ENCODE measurements at regions not wholly inside any gene's neighbourhood (a gene's known extent, or its start where the extent isn't known, plus 50 kb on each side); places are given as distances from the start of the nearest gene placed in this dataset.

- Histone ChIP-seq H3K9ac (ENCODE audit: low read length) (no peak overlapping the region), H3K4me3 (ENCODE audit: low read depth, low read length) (no peak overlapping the region)
Measured at GRCh38 chr16:35170610-35171009, 1711.2 kb downstream of the TP53TG3F start.

GRCh38 chr16:35171106-35171505 lies 1711.7 kb downstream of the TP53TG3F start:
- Histone ChIP-seq H3K36me3 (ENCODE audit: control insufficient read depth, insufficient read depth, low read length) (no peaks in the 10 kb centered on the region), H3K9ac (ENCODE audit: low read length) (no peak overlapping the region), H3K27me3 (ENCODE audit: control insufficient read depth, insufficient read depth, low read length) (no peaks in the 10 kb centered on the region), H3K27ac (ENCODE audit: low read depth, low read length) (no peak overlapping the region), H3K9me3 (ENCODE audit: control insufficient read depth, insufficient read depth, low read depth, low read length) (peaks cover 36% of the 10 kb centered on the region; the same call in 1 of the 2 replicates), H3K4me3 (ENCODE audit: low read depth, low read length) (no peak overlapping the region), H3K4me1 (ENCODE audit: control insufficient read depth, insufficient read depth, low read length) (no peaks in the 10 kb centered on the region)

More at GRCh38 chr16:35170610-35171009, 1711.2 kb downstream of the TP53TG3F start:
- H3K36me3 ChIP-seq (ENCODE audit: control insufficient read depth, insufficient read depth, low read length), result no peaks in the 10 kb centered on the region
- no peaks in the 10 kb centered on the region for H3K27me3 ChIP-seq (ENCODE audit: control insufficient read depth, insufficient read depth, low read length)
- no peaks in the 10 kb centered on the region for H3K4me1 ChIP-seq (ENCODE audit: control insufficient read depth, insufficient read depth, low read length)
- H3K27ac ChIP-seq (ENCODE audit: low read depth, low read length), result no peak overlapping the region
- H3K9me3 ChIP-seq (ENCODE audit: control insufficient read depth, insufficient read depth, low read depth, low read length), result peaks cover 36% of the 10 kb centered on the region; the same call in 1 of the 2 replicates

GRCh38 chr16:35173295-35173694 lies 1713.9 kb downstream of the TP53TG3F start:
- Histone ChIP-seq H3K4me3 (ENCODE audit: low read depth, low read length) (no peak overlapping the region), H3K27me3 (ENCODE audit: control insufficient read depth, insufficient read depth, low read length) (no peaks in the 10 kb centered on the region), H3K9me3 (ENCODE audit: control insufficient read depth, insufficient read depth, low read depth, low read length) (peaks cover 56% of the 10 kb centered on the region; the same call in 1 of the 2 replicates), H3K4me1 (ENCODE audit: control insufficient read depth, insufficient read depth, low read length) (no peaks in the 10 kb centered on the region), H3K9ac (ENCODE audit: low read length) (no peak overlapping the region), H3K27ac (ENCODE audit: low read depth, low read length) (no peak overlapping the region), H3K36me3 (ENCODE audit: control insufficient read depth, insufficient read depth, low read length) (no peaks in the 10 kb centered on the region)

- H3K4me1 ChIP-seq (ENCODE audit: control insufficient read depth, insufficient read depth, low read length), result no peaks in the 10 kb centered on the region
- no peaks in the 10 kb centered on the region for H3K27me3 ChIP-seq (ENCODE audit: control insufficient read depth, insufficient read depth, low read length)
- H3K27ac ChIP-seq (ENCODE audit: low read depth, low read length), result no peak overlapping the region
- no peak overlapping the region for H3K4me3 ChIP-seq (ENCODE audit: low read depth, low read length)
- no peaks in the 10 kb centered on the region for H3K36me3 ChIP-seq (ENCODE audit: control insufficient read depth, insufficient read depth, low read length)
- no peak overlapping the region for H3K9ac ChIP-seq (ENCODE audit: low read length)
- peaks cover 56% of the 10 kb centered on the region; the same call in 1 of the 2 replicates for H3K9me3 ChIP-seq (ENCODE audit: control insufficient read depth, insufficient read depth, low read depth, low read length)
Measured at GRCh38 chr16:35174016-35174415, 1714.6 kb downstream of the TP53TG3F start.

- no peaks in the 10 kb centered on the region; the same call in 1 of the 2 replicates for H3K27me3 ChIP-seq (ENCODE audit: control insufficient read depth, insufficient read depth, low read length)
- no peak overlapping the region for H3K9ac ChIP-seq (ENCODE audit: low read length)
- no peaks in the 10 kb centered on the region for H3K36me3 ChIP-seq (ENCODE audit: control insufficient read depth, insufficient read depth, low read length)
- no peaks in the 10 kb centered on the region for H3K4me1 ChIP-seq (ENCODE audit: control insufficient read depth, insufficient read depth, low read length)
- no peak overlapping the region for H3K4me3 ChIP-seq (ENCODE audit: low read depth, low read length)
- peaks cover 59% of the 10 kb centered on the region; the same call in 1 of the 2 replicates for H3K9me3 ChIP-seq (ENCODE audit: control insufficient read depth, insufficient read depth, low read depth, low read length)
- H3K27ac ChIP-seq (ENCODE audit: low read depth, low read length), result no peak overlapping the region
Measured at GRCh38 chr16:35176449-35176848, 1717.0 kb downstream of the TP53TG3F start.

GRCh38 chr16:35177851-35178250 lies 1718.4 kb downstream of the TP53TG3F start:
- H3K27ac ChIP-seq (ENCODE audit: low read depth, low read length), result no peak overlapping the region
- no peaks in the 10 kb centered on the region; the same call in 1 of the 2 replicates for H3K27me3 ChIP-seq (ENCODE audit: control insufficient read depth, insufficient read depth, low read length)
- H3K4me1 ChIP-seq (ENCODE audit: control insufficient read depth, insufficient read depth, low read length), result no peaks in the 10 kb centered on the region
- no peak overlapping the region for H3K4me3 ChIP-seq (ENCODE audit: low read depth, low read length)
- H3K9me3 ChIP-seq (ENCODE audit: control insufficient read depth, insufficient read depth, low read depth, low read length), result peaks cover 66% of the 10 kb centered on the region; the same call in 1 of the 2 replicates
- H3K9ac ChIP-seq (ENCODE audit: low read length), result no peak overlapping the region
- no peaks in the 10 kb centered on the region for H3K36me3 ChIP-seq (ENCODE audit: control insufficient read depth, insufficient read depth, low read length)

- no peaks in the 10 kb centered on the region; the same call in 1 of the 2 replicates for H3K27me3 ChIP-seq (ENCODE audit: control insufficient read depth, insufficient read depth, low read length)
- H3K9ac ChIP-seq (ENCODE audit: low read length), result no peak overlapping the region
- H3K4me3 ChIP-seq (ENCODE audit: low read depth, low read length), result no peak overlapping the region
- H3K9me3 ChIP-seq (ENCODE audit: control insufficient read depth, insufficient read depth, low read depth, low read length), result peaks cover 77% of the 10 kb centered on the region; the same call in 1 of the 2 replicates
- no peak overlapping the region for H3K27ac ChIP-seq (ENCODE audit: low read depth, low read length)
- H3K36me3 ChIP-seq (ENCODE audit: control insufficient read depth, insufficient read depth, low read length), result no peaks in the 10 kb centered on the region
- H3K4me1 ChIP-seq (ENCODE audit: control insufficient read depth, insufficient read depth, low read length), result no peaks in the 10 kb centered on the region
Measured at GRCh38 chr16:35180970-35181369, 1721.6 kb downstream of the TP53TG3F start.

GRCh38 chr16:35181422-35182030 lies 1722.1 kb downstream of the TP53TG3F start:
- no peak overlapping the region for H3K4me3 ChIP-seq (ENCODE audit: low read depth, low read length)
- H3K9me3 ChIP-seq (ENCODE audit: control insufficient read depth, insufficient read depth, low read depth, low read length), result peaks cover 78% of the 10 kb centered on the region; the same call in 1 of the 2 replicates

GRCh38 chr16:35182043-35182677 lies 1722.7 kb downstream of the TP53TG3F start:
- H3K27ac ChIP-seq (ENCODE audit: low read depth, low read length), result no peak overlapping the region
- H3K9ac ChIP-seq (ENCODE audit: low read length), result no peak overlapping the region
- no peak overlapping the region for H3K4me3 ChIP-seq (ENCODE audit: low read depth, low read length)
- no peaks in the 10 kb centered on the region for H3K36me3 ChIP-seq (ENCODE audit: control insufficient read depth, insufficient read depth, low read length)
- H3K9me3 ChIP-seq (ENCODE audit: control insufficient read depth, insufficient read depth, low read depth, low read length), result peaks cover 78% of the 10 kb centered on the region; the same call in 1 of the 2 replicates
- no peaks in the 10 kb centered on the region; the same call in 1 of the 2 replicates for H3K27me3 ChIP-seq (ENCODE audit: control insufficient read depth, insufficient read depth, low read length)
- H3K4me1 ChIP-seq (ENCODE audit: control insufficient read depth, insufficient read depth, low read length), result no peaks in the 10 kb centered on the region

More at GRCh38 chr16:35181422-35182030, 1722.1 kb downstream of the TP53TG3F start:
- Histone ChIP-seq H3K4me1 (ENCODE audit: control insufficient read depth, insufficient read depth, low read length) (no peaks in the 10 kb centered on the region), H3K9ac (ENCODE audit: low read length) (no peak overlapping the region), H3K27me3 (ENCODE audit: control insufficient read depth, insufficient read depth, low read length) (no peaks in the 10 kb centered on the region; the same call in 1 of the 2 replicates), H3K27ac (ENCODE audit: low read depth, low read length) (no peak overlapping the region), H3K36me3 (ENCODE audit: control insufficient read depth, insufficient read depth, low read length) (no peaks in the 10 kb centered on the region)

- H3K27ac ChIP-seq (ENCODE audit: low read depth, low read length), result no peak overlapping the region
- no peaks in the 10 kb centered on the region for H3K36me3 ChIP-seq (ENCODE audit: control insufficient read depth, insufficient read depth, low read length)
- H3K4me3 ChIP-seq (ENCODE audit: low read depth, low read length), result no peak overlapping the region; the same call in 1 of the 2 replicates
- H3K9ac ChIP-seq (ENCODE audit: low read length), result no peak overlapping the region
- H3K9me3 ChIP-seq (ENCODE audit: control insufficient read depth, insufficient read depth, low read depth, low read length), result peaks cover 80% of the 10 kb centered on the region; the same call in 1 of the 2 replicates
- no peaks in the 10 kb centered on the region for H3K4me1 ChIP-seq (ENCODE audit: control insufficient read depth, insufficient read depth, low read length)
- no peaks in the 10 kb centered on the region; the same call in 1 of the 2 replicates for H3K27me3 ChIP-seq (ENCODE audit: control insufficient read depth, insufficient read depth, low read length)
Measured at GRCh38 chr16:35182943-35183550, 1723.6 kb downstream of the TP53TG3F start.

All from HUES6 (cell line).